HG03469 (cell line): ENCODE measurements at regions not wholly inside any gene's neighbourhood (a gene's known extent, or its start where the extent isn't known, plus 50 kb on each side); places are given as distances from the start of the nearest gene placed in this dataset.
"Not testable (repeated sequence)": the region's sequence is repeated elsewhere in the genome, so short reads cannot be mapped to it uniquely, and the experiment has no call there.

Experiments
- ATAC-seq: cut with Tn5 transposase; IDR thresholded peaks from one replicate; pipeline ENCODE4 v1.9.1; 2021; ENCODE audit warnings: mild to moderate bottlenecking, moderate library complexity, moderate number of reproducible peaks; ENCODE audit not compliant: unreplicated experiment

- no peak for ATAC-seq
These were observed 118.7 kb upstream of the PTPRG start for GRCh38 chr3:61442696-61443095.

GRCh38 chr3:61443886-61444285, 117.5 kb upstream of the PTPRG start:
- no peak for ATAC-seq

GRCh38 chr3:61444782-61445181, 116.6 kb upstream of the PTPRG start:
- ATAC-seq: no peak

- ATAC-seq: no peak
These were observed 115.4 kb upstream of the PTPRG start for GRCh38 chr3:61445924-61446323.

GRCh38 chr3:61446341-61446740, 115.0 kb upstream of the PTPRG start:
- no peak for ATAC-seq

- no peak for ATAC-seq
These were observed 113.0 kb upstream of the PTPRG start for GRCh38 chr3:61448378-61448777.

GRCh38 chr3:61449327-61450040, 111.9 kb upstream of the PTPRG start:
- no peak for ATAC-seq

GRCh38 chr3:61450866-61451265, 110.5 kb upstream of the PTPRG start:
- ATAC-seq: no peak

GRCh38 chr3:61451841-61452240, 109.5 kb upstream of the PTPRG start:
- ATAC-seq: no peak

- no peak for ATAC-seq
These were observed 108.8 kb upstream of the PTPRG start for GRCh38 chr3:61452535-61453090.

GRCh38 chr3:61454006-61454585, 107.3 kb upstream of the PTPRG start:
- no peak for ATAC-seq

- ATAC-seq: no peak
These were observed 106.6 kb upstream of the PTPRG start for GRCh38 chr3:61454801-61455200.

GRCh38 chr3:61460636-61461035, 100.7 kb upstream of the PTPRG start:
- ATAC-seq: no peak

GRCh38 chr3:61463191-61463590, 98.2 kb upstream of the PTPRG start:
- no peak for ATAC-seq

- ATAC-seq: no peak
These were observed 96.7 kb upstream of the PTPRG start for GRCh38 chr3:61464518-61465140.

- ATAC-seq: no peak
These were observed 95.0 kb upstream of the PTPRG start for GRCh38 chr3:61466357-61466756.

GRCh38 chr3:61483997-61484396, 77.4 kb upstream of the PTPRG start:
- ATAC-seq: no peak

- no peak for ATAC-seq
These were observed 68.0 kb upstream of the PTPRG start for GRCh38 chr3:61493339-61493738.

GRCh38 chr3:61494309-61494708, 67.1 kb upstream of the PTPRG start:
- ATAC-seq: not testable (repeated sequence)

GRCh38 chr3:61497463-61497862, 63.9 kb upstream of the PTPRG start:
- ATAC-seq: no peak

- ATAC-seq: no peak
These were observed 56.2 kb upstream of the PTPRG start for GRCh38 chr3:61505197-61505596.

- ATAC-seq: no peak
These were observed 53.4 kb upstream of the PTPRG start for GRCh38 chr3:61507946-61508345.
